Ishikawa (cell line): ENCODE measurements at regions not wholly inside any gene's neighbourhood (a gene's known extent, or its start where the extent isn't known, plus 50 kb on each side); places are given as distances from the start of the nearest gene placed in this dataset.

Experiments
- CEBPB ChIP-seq: IDR thresholded peaks from 2 replicates; pipeline ENCODE4 v1.6.1; 2012
- CREB1 ChIP-seq: IDR thresholded peaks from 2 replicates; pipeline ENCODE4 v1.6.1; 2012; ENCODE audit warnings: low read depth
- EGR1 ChIP-seq: IDR thresholded peaks from 2 replicates; pipeline ENCODE4 v1.6.1; 2012
- EP300 ChIP-seq: IDR thresholded peaks from 2 replicates; pipeline ENCODE4 v1.6.1; 2012; ENCODE audit warnings: borderline replicate concordance
- FOXM1 ChIP-seq: IDR thresholded peaks from 2 replicates; pipeline ENCODE4 v1.6.1; 2012; ENCODE audit warnings: low read depth, borderline replicate concordance
- NFIC ChIP-seq: IDR thresholded peaks from 2 replicates; pipeline ENCODE4 v1.6.1; 2012
- RAD21 ChIP-seq: IDR thresholded peaks from 2 replicates; pipeline ENCODE4 v1.6.1; 2012; ENCODE audit warnings: low read depth
- TAF1 ChIP-seq: IDR thresholded peaks from 2 replicates; pipeline ENCODE4 v1.6.1; 2012; ENCODE audit warnings: low read depth, mild to moderate bottlenecking
- TCF12 ChIP-seq: IDR thresholded peaks from 2 replicates; pipeline ENCODE4 v1.6.1; 2012; ENCODE audit warnings: low read depth
- TEAD4 ChIP-seq: IDR thresholded peaks from 2 replicates; pipeline ENCODE4 v1.6.1; 2012
- YY1 ChIP-seq: IDR thresholded peaks from 2 replicates; pipeline ENCODE4 v1.6.1; 2012; ENCODE audit warnings: low read depth
- ZBTB7A ChIP-seq: IDR thresholded peaks from 2 replicates; pipeline ENCODE4 v1.6.1; 2012; ENCODE audit warnings: low read depth
- TF ChIP-seq, protein P1 (sequence below): IDR thresholded peaks from 2 replicates; pipeline ENCODE4 v1.6.1; 2012
- TF ChIP-seq, protein P2 (sequence below): IDR thresholded peaks from 2 replicates; pipeline ENCODE4 v1.6.1; 2012; ENCODE audit warnings: low read depth, mild to moderate bottlenecking
- TF ChIP-seq, protein P3 (sequence below): IDR thresholded peaks from 2 replicates; pipeline ENCODE4 v1.6.1; 2012

DNA sequence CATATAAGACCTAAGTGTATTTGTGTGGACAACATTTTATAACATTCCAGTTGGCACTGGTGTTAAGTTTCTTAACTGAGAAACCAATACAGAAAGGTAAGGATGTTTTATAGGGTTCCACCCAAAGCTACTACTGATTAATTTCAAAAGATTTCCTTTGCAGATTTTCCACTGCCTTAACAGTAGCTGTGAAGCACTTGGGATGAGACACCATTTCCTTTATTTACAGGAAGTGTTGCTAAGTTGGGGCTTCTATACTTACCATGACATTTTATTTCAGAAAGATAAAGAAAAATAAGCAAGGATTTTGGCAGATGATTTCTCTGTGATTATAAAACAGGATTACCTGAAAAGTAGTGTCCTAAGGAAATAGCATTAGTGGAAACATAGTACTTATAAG is 234.3 kb downstream of the CALCRL start:
- TF ChIP-seq CEBPB (no peak), EP300 (no peak), ZBTB7A (no peak), RAD21 (no peak), TEAD4 (no peak), NFIC (no peak), TAF1 (no peak), CREB1 (no peak), FOXM1 (no peak), TCF12 (no peak), EGR1 (no peak), YY1 (no peak)
- TF ChIP-seq, protein P1, sequence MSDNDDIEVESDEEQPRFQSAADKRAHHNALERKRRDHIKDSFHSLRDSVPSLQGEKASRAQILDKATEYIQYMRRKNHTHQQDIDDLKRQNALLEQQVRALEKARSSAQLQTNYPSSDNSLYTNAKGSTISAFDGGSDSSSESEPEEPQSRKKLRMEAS, result no peak
- TF ChIP-seq, protein P2, sequence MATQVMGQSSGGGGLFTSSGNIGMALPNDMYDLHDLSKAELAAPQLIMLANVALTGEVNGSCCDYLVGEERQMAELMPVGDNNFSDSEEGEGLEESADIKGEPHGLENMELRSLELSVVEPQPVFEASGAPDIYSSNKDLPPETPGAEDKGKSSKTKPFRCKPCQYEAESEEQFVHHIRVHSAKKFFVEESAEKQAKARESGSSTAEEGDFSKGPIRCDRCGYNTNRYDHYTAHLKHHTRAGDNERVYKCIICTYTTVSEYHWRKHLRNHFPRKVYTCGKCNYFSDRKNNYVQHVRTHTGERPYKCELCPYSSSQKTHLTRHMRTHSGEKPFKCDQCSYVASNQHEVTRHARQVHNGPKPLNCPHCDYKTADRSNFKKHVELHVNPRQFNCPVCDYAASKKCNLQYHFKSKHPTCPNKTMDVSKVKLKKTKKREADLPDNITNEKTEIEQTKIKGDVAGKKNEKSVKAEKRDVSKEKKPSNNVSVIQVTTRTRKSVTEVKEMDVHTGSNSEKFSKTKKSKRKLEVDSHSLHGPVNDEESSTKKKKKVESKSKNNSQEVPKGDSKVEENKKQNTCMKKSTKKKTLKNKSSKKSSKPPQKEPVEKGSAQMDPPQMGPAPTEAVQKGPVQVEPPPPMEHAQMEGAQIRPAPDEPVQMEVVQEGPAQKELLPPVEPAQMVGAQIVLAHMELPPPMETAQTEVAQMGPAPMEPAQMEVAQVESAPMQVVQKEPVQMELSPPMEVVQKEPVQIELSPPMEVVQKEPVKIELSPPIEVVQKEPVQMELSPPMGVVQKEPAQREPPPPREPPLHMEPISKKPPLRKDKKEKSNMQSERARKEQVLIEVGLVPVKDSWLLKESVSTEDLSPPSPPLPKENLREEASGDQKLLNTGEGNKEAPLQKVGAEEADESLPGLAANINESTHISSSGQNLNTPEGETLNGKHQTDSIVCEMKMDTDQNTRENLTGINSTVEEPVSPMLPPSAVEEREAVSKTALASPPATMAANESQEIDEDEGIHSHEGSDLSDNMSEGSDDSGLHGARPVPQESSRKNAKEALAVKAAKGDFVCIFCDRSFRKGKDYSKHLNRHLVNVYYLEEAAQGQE, result no peak
- TF ChIP-seq, protein P3, sequence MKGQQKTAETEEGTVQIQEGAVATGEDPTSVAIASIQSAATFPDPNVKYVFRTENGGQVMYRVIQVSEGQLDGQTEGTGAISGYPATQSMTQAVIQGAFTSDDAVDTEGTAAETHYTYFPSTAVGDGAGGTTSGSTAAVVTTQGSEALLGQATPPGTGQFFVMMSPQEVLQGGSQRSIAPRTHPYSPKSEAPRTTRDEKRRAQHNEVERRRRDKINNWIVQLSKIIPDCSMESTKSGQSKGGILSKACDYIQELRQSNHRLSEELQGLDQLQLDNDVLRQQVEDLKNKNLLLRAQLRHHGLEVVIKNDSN, result no peak

DNA sequence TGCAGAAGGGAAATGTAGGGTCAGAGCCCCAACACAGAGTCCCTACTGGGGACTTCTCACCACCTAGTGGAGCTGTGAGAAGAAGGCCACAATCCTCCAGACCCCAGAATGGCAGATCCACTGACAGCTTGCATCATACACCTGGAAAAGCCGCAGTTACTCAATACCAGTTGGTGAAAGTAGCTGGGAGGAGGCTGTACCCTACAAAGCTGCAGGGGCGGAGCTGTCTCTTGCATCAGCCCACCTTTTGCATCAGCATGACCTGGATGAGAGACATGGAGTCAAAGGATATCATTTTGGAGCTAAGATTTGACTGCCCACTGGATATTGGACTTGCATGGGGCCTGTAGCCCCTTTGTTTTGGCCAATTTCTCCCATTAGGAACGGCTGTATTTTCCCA is 237.3 kb downstream of the CALCRL start:
- TF ChIP-seq, protein P3, result no peak
- no peak for TF ChIP-seq EP300
- TF ChIP-seq NFIC, result no peak
- TF ChIP-seq, protein P2, result no peak
- TF ChIP-seq, protein P1, result no peak
- no peak for TF ChIP-seq FOXM1
- no peak for TF ChIP-seq CREB1
- no peak for TF ChIP-seq TAF1
- TF ChIP-seq EGR1, result no peak
- no peak for TF ChIP-seq ZBTB7A
- no peak for TF ChIP-seq TEAD4
- no peak for TF ChIP-seq TCF12
- TF ChIP-seq RAD21, result no peak
- TF ChIP-seq YY1, result no peak
- TF ChIP-seq CEBPB, result no peak

DNA sequence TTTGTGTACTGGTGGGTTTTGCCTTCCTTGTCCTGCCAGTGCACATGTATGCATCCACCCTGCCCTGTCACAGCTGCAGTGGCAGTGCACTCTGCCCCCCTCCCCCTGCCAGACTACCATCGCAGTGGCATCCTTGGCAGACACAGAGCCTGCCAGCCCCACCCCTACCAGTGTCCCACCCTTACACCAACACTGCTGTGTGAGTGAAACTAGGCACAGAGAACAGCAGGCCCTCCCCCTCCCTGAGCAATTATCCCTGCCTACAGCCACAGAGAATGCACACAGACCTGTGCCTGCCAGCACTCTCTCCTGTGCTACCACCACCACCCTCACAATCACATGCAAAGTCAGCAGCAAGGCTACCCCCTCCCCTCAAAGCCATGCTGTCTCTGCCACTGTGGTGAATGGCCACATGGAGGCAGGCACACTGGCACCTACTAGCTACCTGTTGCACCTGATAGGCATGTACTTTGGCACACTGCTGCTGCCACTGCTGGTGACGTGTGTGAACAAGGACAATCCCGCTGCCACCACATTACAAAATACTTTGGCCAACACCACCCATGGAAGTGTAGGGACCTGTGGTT is 239.8 kb downstream of the CALCRL start:
- no peak for TF ChIP-seq RAD21
- TF ChIP-seq, protein P3, result no peak
- TF ChIP-seq ZBTB7A, result no peak
- no peak for TF ChIP-seq NFIC
- no peak for TF ChIP-seq FOXM1
- TF ChIP-seq EGR1, result no peak
- TF ChIP-seq, protein P2, result no peak
- TF ChIP-seq CREB1, result no peak
- no peak for TF ChIP-seq EP300
- no peak for TF ChIP-seq TCF12
- no peak for TF ChIP-seq TEAD4
- TF ChIP-seq CEBPB, result no peak
- TF ChIP-seq, protein P1, result no peak
- TF ChIP-seq TAF1, result no peak
- TF ChIP-seq YY1, result no peak

DNA sequence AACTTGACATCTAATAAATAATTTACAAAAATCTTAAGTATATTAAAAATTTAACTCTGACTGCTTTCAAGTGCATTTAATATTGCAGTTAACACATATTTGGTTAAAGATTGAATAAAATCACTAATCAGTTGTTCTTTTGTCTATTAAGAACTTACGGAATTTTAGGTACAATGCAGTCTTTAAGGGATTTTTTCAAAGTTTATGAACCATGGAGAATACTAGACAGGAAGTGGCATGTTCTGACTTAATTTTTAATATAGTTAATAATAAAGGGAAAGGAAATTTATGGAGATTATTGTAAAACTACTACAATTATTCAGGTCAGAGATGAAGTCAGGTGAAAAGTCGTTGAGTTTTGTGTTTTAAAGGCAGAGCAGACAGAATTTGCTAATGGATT is 240.9 kb downstream of the CALCRL start:
- TF ChIP-seq, protein P2, result no peak
- TF ChIP-seq EGR1, result no peak
- no peak for TF ChIP-seq FOXM1
- TF ChIP-seq, protein P1, result no peak
- no peak for TF ChIP-seq TCF12
- no peak for TF ChIP-seq NFIC
- no peak for TF ChIP-seq CEBPB
- no peak for TF ChIP-seq TAF1
- TF ChIP-seq YY1, result no peak
- no peak for TF ChIP-seq TEAD4
- TF ChIP-seq, protein P3, result no peak
- TF ChIP-seq RAD21, result no peak
